DOHH2 (cell line): ENCODE measurements at regions not wholly inside any gene's neighbourhood (a gene's known extent, or its start where the extent isn't known, plus 50 kb on each side); places are given as distances from the start of the nearest gene placed in this dataset.

ENCODE experiments used
- H3F3A ChIP-seq: fragments of 200-600 bp; sonication (generic), shearing (Covaris generic); 2 replicates; pipeline ENCODE4 v1.6.0; 2016; ENCODE audit warnings: antibody characterized with exemption, mild to moderate bottlenecking; ENCODE audit not compliant: control insufficient read depth, insufficient read depth
- H3K27ac ChIP-seq: fragments of 200-600 bp; sonication (generic); 2 replicates; pipeline ENCODE4 v1.5.1; 2014; ENCODE audit warnings: low read depth, mild to moderate bottlenecking, low read length, moderate library complexity
- H3K27me3 ChIP-seq: fragments of 200-600 bp; sonication (generic); 2 replicates; pipeline ENCODE4 v1.6.1; 2014; ENCODE audit warnings: mild to moderate bottlenecking, low read length, mixed read lengths; ENCODE audit not compliant: control insufficient read depth
- H3K36me3 ChIP-seq: fragments of 200-600 bp; sonication (generic); 2 replicates; pipeline ENCODE4 v1.6.1; 2014; ENCODE audit warnings: mild to moderate bottlenecking, low read length, moderate library complexity, mixed read lengths; ENCODE audit not compliant: control insufficient read depth
- H3K4me1 ChIP-seq: fragments of 200-600 bp; sonication (generic); 2 replicates; pipeline ENCODE4 v1.6.1; 2014; ENCODE audit warnings: mild to moderate bottlenecking, low read length, mixed read lengths; ENCODE audit not compliant: control insufficient read depth
- H3K4me2 ChIP-seq: fragments of 200-600 bp; sonication (generic); 2 replicates; pipeline ENCODE4 v1.6.0; 2014; ENCODE audit warnings: mild to moderate bottlenecking, low read length, moderate library complexity
- H3K4me3 ChIP-seq: fragments of 200-600 bp; sonication (generic); 2 replicates; pipeline ENCODE4 v1.5.1; 2014; ENCODE audit warnings: mild to moderate bottlenecking, low read length, mixed read lengths
- H3K79me2 ChIP-seq: fragments of 200-600 bp; sonication (generic); 2 replicates; pipeline ENCODE4 v1.6.1; 2014; ENCODE audit warnings: mild to moderate bottlenecking, low read length, mixed read lengths; ENCODE audit not compliant: control insufficient read depth
- H3K9me2 ChIP-seq: fragments of 200-600 bp; sonication (generic); replicated peaks from 2 replicates; pipeline ENCODE4 v1.6.1; 2014; ENCODE audit warnings: mild to moderate bottlenecking, low read length, mixed read lengths; ENCODE audit not compliant: control insufficient read depth
- H3K9me3 ChIP-seq: fragments of 200-600 bp; sonication (generic); 2 replicates; pipeline ENCODE4 v1.6.1; 2014; ENCODE audit warnings: antibody characterized with exemption, low read length, mixed read lengths; ENCODE audit not compliant: control insufficient read depth, insufficient read depth
- H4K20me1 ChIP-seq: fragments of 200-600 bp; sonication (generic); 2 replicates; pipeline ENCODE4 v1.6.0; 2014; ENCODE audit warnings: low read depth, mild to moderate bottlenecking, antibody characterized with exemption, low read length, moderate library complexity; ENCODE audit not compliant: control insufficient read depth, insufficient read depth
- EZH2phosphoT487 ChIP-seq: fragments of 200-600 bp; sonication (generic); IDR thresholded peaks from 2 replicates; pipeline ENCODE4 v1.6.1; 2017; ENCODE audit warnings: borderline replicate concordance, mild to moderate bottlenecking, antibody characterized with exemption, low read length, moderate library complexity, mixed read lengths
- TF ChIP-seq, protein P1 (sequence below): fragments of 200-600 bp; sonication (generic); IDR thresholded peaks from one replicate; pipeline ENCODE4 v1.5.1; 2014; ENCODE audit warnings: antibody characterized with exemption, mild to moderate bottlenecking, low read depth, low read length; ENCODE audit not compliant: poor library complexity, severe bottlenecking

DNA sequence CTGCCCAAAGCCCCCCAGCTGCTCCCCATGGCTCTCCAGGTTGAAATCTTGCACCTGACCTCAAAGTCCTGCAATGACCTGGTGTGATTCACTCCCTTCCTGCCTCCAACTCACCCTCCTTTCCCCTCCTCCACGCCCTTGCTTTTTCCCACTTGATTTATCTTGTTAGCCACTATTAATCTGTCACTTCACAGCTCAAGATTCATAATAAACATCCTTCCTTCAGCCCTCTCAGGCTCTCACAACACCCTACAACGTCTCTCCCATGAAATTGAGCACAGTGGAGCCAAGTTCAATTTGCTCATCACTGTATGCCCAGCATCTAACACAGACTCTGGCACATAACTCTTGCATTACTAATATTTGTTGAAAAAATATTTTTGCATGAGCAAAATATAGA is 85.6 kb upstream of the SLC35G4 start:
- Histone ChIP-seq H3K27ac (no peak overlapping the region), H3K9me2 (no peaks in the 10 kb centered on the region)
- no peak for TF ChIP-seq EZH2phosphoT487
- TF ChIP-seq, protein P1, sequence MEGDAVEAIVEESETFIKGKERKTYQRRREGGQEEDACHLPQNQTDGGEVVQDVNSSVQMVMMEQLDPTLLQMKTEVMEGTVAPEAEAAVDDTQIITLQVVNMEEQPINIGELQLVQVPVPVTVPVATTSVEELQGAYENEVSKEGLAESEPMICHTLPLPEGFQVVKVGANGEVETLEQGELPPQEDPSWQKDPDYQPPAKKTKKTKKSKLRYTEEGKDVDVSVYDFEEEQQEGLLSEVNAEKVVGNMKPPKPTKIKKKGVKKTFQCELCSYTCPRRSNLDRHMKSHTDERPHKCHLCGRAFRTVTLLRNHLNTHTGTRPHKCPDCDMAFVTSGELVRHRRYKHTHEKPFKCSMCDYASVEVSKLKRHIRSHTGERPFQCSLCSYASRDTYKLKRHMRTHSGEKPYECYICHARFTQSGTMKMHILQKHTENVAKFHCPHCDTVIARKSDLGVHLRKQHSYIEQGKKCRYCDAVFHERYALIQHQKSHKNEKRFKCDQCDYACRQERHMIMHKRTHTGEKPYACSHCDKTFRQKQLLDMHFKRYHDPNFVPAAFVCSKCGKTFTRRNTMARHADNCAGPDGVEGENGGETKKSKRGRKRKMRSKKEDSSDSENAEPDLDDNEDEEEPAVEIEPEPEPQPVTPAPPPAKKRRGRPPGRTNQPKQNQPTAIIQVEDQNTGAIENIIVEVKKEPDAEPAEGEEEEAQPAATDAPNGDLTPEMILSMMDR: no peak

DNA sequence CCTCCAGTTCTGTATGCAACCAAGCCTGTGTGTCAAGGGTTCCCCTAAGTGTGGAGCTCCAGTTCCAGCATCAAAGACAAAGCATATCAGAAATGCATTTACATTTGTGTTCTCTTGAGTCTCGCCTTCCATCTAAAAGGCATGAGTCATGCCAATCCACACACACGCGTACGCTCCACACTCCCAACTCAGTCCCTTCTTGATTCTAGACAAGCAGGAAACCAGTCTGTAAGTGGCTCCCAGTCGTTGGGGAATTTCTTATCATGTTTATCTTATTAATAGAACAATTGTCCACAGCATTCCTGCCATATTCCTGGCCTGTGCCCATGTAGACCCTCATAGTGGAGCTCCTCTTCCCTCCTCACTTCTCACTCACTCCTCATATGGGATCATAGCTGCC is 86.4 kb upstream of the SLC35G4 start:
- Histone ChIP-seq H3K4me3 (no peak overlapping the region), H3K27ac (no peak overlapping the region), H3K4me2 (no peak overlapping the region)

More for the DNA sequence above, 85.6 kb upstream of the SLC35G4 start:
- Histone ChIP-seq H3K79me2 (no peaks in the 10 kb centered on the region), H3K4me2 (no peak overlapping the region), H4K20me1 (no peaks in the 10 kb centered on the region), H3K9me3 (no peaks in the 10 kb centered on the region), H3K4me3 (no peak overlapping the region), H3K36me3 (no peaks in the 10 kb centered on the region), H3K27me3 (no peaks in the 10 kb centered on the region), H3K4me1 (no peaks in the 10 kb centered on the region), H3F3A (no peaks in the 10 kb centered on the region)

DNA sequence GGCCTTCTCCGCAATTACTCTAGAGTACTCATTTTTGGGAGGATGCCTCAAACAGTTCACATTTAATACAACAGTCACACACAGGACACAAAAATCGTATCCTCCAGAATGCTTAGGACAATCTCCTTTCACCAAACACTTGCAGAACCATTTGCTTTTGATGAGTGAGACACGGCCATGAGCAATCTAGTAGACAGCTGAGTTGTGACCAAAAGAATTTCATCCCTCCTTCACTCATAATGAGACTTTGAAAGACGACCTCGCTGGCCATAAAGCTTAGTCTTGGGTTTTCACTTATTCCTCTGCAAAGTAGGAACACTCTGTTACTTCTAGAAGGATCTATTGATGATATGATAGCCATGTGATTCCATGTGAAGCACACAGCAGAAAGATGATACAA is 87.5 kb upstream of the SLC35G4 start:
- H3K4me3 ChIP-seq: no peak overlapping the region
- H4K20me1 ChIP-seq: no peaks in the 10 kb centered on the region
- TF ChIP-seq, protein P1: no peak
- TF ChIP-seq EZH2phosphoT487: no peak
- no peaks in the 10 kb centered on the region for H3K27me3 ChIP-seq
- no peaks in the 10 kb centered on the region for H3K9me3 ChIP-seq
- H3K9me2 ChIP-seq: no peaks in the 10 kb centered on the region
- no peaks in the 10 kb centered on the region for H3F3A ChIP-seq
- H3K27ac ChIP-seq: no peak overlapping the region
- H3K4me1 ChIP-seq: no peaks in the 10 kb centered on the region
- H3K4me2 ChIP-seq: no peak overlapping the region
- H3K36me3 ChIP-seq: no peaks in the 10 kb centered on the region
- H3K79me2 ChIP-seq: no peaks in the 10 kb centered on the region

More for the DNA sequence above, 86.4 kb upstream of the SLC35G4 start:
- no peaks in the 10 kb centered on the region for H3K79me2 ChIP-seq
- no peaks in the 10 kb centered on the region for H3K9me2 ChIP-seq
- no peaks in the 10 kb centered on the region for H4K20me1 ChIP-seq
- H3K9me3 ChIP-seq: no peaks in the 10 kb centered on the region
- H3K4me1 ChIP-seq: no peaks in the 10 kb centered on the region
- H3K27me3 ChIP-seq: no peaks in the 10 kb centered on the region
- no peaks in the 10 kb centered on the region for H3F3A ChIP-seq
- no peaks in the 10 kb centered on the region for H3K36me3 ChIP-seq
- TF ChIP-seq EZH2phosphoT487: no peak
- TF ChIP-seq, protein P1: no peak

DNA sequence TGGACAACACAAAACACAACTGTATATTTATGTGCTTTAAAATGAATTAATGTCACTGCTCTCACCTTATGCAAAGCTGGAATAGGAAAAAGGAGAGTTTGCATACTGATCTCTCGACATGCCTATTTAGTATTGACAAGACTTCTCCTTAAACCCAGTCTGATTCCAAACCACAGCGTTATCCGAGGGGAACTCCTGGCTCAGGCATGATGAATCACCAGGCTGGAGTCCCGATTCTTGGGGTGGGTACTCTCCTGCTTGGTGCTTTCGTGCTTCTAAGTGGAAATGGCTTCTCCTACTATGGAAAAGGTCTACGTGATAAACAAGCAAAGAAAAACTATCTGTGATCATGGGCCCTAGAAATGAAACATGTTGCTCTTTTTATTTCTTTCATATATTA is 88.9 kb upstream of the SLC35G4 start:
- H3F3A ChIP-seq: no peaks in the 10 kb centered on the region
- H3K27ac ChIP-seq: no peak overlapping the region
- no peak for TF ChIP-seq EZH2phosphoT487
- TF ChIP-seq, protein P1: no peak
- H3K27me3 ChIP-seq: no peaks in the 10 kb centered on the region
- H3K4me3 ChIP-seq: no peak overlapping the region
- H4K20me1 ChIP-seq: no peaks in the 10 kb centered on the region
- H3K9me2 ChIP-seq: no peaks in the 10 kb centered on the region
- no peaks in the 10 kb centered on the region for H3K9me3 ChIP-seq
- no peaks in the 10 kb centered on the region for H3K79me2 ChIP-seq
- H3K4me1 ChIP-seq: no peaks in the 10 kb centered on the region
- no peak overlapping the region for H3K4me2 ChIP-seq
- no peaks in the 10 kb centered on the region for H3K36me3 ChIP-seq
